A673 (cell line): ENCODE measurements at regions not wholly inside any gene's neighbourhood (a gene's known extent, or its start where the extent isn't known, plus 50 kb on each side); places are given as distances from the start of the nearest gene placed in this dataset.

Source experiments
- CTCF ChIP-seq: fragments of 300-800, 200-600 bp; sonication (generic); conservative IDR thresholded peaks from 2 replicates; pipeline ENCODE4 v1.5.1; 2017; ENCODE audit warnings: low read depth, mild to moderate bottlenecking, antibody characterized with exemption, low read length, moderate library complexity, mixed read lengths
- EZH2 ChIP-seq: fragments of 200-600 bp; sonication (generic); IDR thresholded peaks from 2 replicates; pipeline ENCODE4 v1.6.1; 2017; ENCODE audit warnings: borderline replicate concordance, low read depth, mild to moderate bottlenecking, mixed read lengths, antibody characterized with exemption, low read length; ENCODE audit not compliant: poor library complexity, severe bottlenecking

GRCh38 chr2:207416111-207416510, 113.7 kb upstream of the CREB1 start:
- TF ChIP-seq CTCF (no peak), EZH2 (no peak)
